Stimulated activated naive B cell treated with anti-CD40 and anti-IgM and Interleukin-4, amounts not matched to agents 10 μg/mL and 1 μg/mL and 100 μg/mL, for 72 hours (primary cell): ENCODE measurements at regions not wholly inside any gene's neighbourhood (a gene's known extent, or its start where the extent isn't known, plus 50 kb on each side); places are given as distances from the start of the nearest gene placed in this dataset.
"Not testable (repeated sequence)": the region's sequence is repeated elsewhere in the genome, so short reads cannot be mapped to it uniquely, and the experiment has no call there.

Source experiments
- ATAC-seq, 2 donors: fragments of 150-1000 bp; cut with Tn5 transposase; replicated peaks; 2 replicates each; pipeline ENCODE4 v1.10.0; 2021; ENCODE audit warnings: moderate library complexity in 1 of 2
- DNase-seq: peaks from one replicate; pipeline ENCODE4 v3.0.0; 2021
- H3K27ac Mint-ChIP-seq: one replicate; pipeline ENCODE4 v1.8.0; 2022; ENCODE audit warnings: mild to moderate bottlenecking, mixed read lengths
- H3K27me3 Mint-ChIP-seq, 2 donors: one replicate each; pipeline ENCODE4 v1.8.0; 2022; ENCODE audit warnings: mixed read lengths in 2 of 2
- H3K36me3 Mint-ChIP-seq, 2 donors: one replicate each; pipeline ENCODE4 v1.8.0; 2022; ENCODE audit warnings: mixed read lengths in 2 of 2, mild to moderate bottlenecking in 1 of 2
- H3K4me1 Mint-ChIP-seq, 2 donors: one replicate each; pipeline ENCODE4 v1.8.0; 2022; ENCODE audit warnings: mixed read lengths in 2 of 2, mild to moderate bottlenecking in 1 of 2
- H3K4me3 Mint-ChIP-seq, 2 donors: one replicate each; pipeline ENCODE4 v1.8.0; 2022; ENCODE audit warnings: mild to moderate bottlenecking in 2 of 2, mixed read lengths in 2 of 2, moderate library complexity in 1 of 2
- H3K9me3 Mint-ChIP-seq, 2 donors: one replicate each; pipeline ENCODE4 v1.8.0; 2022; ENCODE audit warnings: mixed read lengths in 2 of 2, mild to moderate bottlenecking in 1 of 2

- Mint-ChIP-seq H3K36me3 (no peaks in the 10 kb centered on the region), H3K4me3 (no peak overlapping the region), H3K4me1 (no peaks in the 10 kb centered on the region), H3K27ac (no peak overlapping the region), H3K9me3 (peaks cover 0 to 4% of the 10 kb centered on the region in 2 donors), H3K27me3 (peaks cover 0 to 6% of the 10 kb centered on the region in 2 donors)
- no peak for DNase-seq
- no peak for ATAC-seq
Observed at GRCh38 chr14:97058074-97058467, 260.9 kb downstream of the VRK1 start.

- Mint-ChIP-seq H3K27ac (no peak overlapping the region), H3K4me3 (no peak overlapping the region), H3K36me3 (no peaks in the 10 kb centered on the region), H3K27me3 (peaks cover 0 to 6% of the 10 kb centered on the region in 2 donors), H3K9me3 (peaks cover 0 to 4% of the 10 kb centered on the region in 2 donors), H3K4me1 (no peaks in the 10 kb centered on the region)
- DNase-seq (no peak), ATAC-seq (no peak)
Observed at GRCh38 chr14:97058589-97058988, 261.4 kb downstream of the VRK1 start.

GRCh38 chr14:97061198-97061597 lies 264.0 kb downstream of the VRK1 start:
- Mint-ChIP-seq H3K4me1 (peaks cover 1 to 5% of the 10 kb centered on the region in 2 donors), H3K36me3 (no peaks in the 10 kb centered on the region), H3K27ac (no peak overlapping the region), H3K4me3 (no peak overlapping the region), H3K9me3 (peaks cover 0 to 2% of the 10 kb centered on the region in 2 donors), H3K27me3 (peaks cover 8 to 10% of the 10 kb centered on the region in 2 donors)
- DNase-seq (no peak), ATAC-seq (no peak)

- H3K9me3 Mint-ChIP-seq = peaks cover 0 to 2% of the 10 kb centered on the region in 2 donors
- DNase-seq = no peak
- peak overlapping the region; percentile 39 for H3K27ac Mint-ChIP-seq
- H3K27me3 Mint-ChIP-seq = peaks cover 8 to 10% of the 10 kb centered on the region in 2 donors
- H3K4me3 Mint-ChIP-seq = no peak overlapping the region
- H3K4me1 Mint-ChIP-seq = peaks cover 5 to 7% of the 10 kb centered on the region in 2 donors
- no peaks in the 10 kb centered on the region for H3K36me3 Mint-ChIP-seq
- ATAC-seq = no peak
Observed at GRCh38 chr14:97061714-97062113, 264.5 kb downstream of the VRK1 start.

GRCh38 chr14:97065305-97066067 lies 268.3 kb downstream of the VRK1 start:
- H3K27me3 Mint-ChIP-seq = peaks cover 4 to 8% of the 10 kb centered on the region in 2 donors
- H3K4me3 Mint-ChIP-seq = no peak overlapping the region
- ATAC-seq (no peak), DNase-seq (no peak)
- no peaks in the 10 kb centered on the region for H3K36me3 Mint-ChIP-seq
- peaks cover 0 to 2% of the 10 kb centered on the region in 2 donors for H3K9me3 Mint-ChIP-seq
- peaks cover 5 to 7% of the 10 kb centered on the region in 2 donors for H3K4me1 Mint-ChIP-seq
- H3K27ac Mint-ChIP-seq = no peak overlapping the region

- ATAC-seq = no peak
- H3K27ac Mint-ChIP-seq = no peak overlapping the region
- no peak for DNase-seq
- H3K9me3 Mint-ChIP-seq = peaks cover 0 to 2% of the 10 kb centered on the region in 2 donors
- no peaks in the 10 kb centered on the region for H3K36me3 Mint-ChIP-seq
- no peak overlapping the region for H3K4me3 Mint-ChIP-seq
- peaks cover 4 to 8% of the 10 kb centered on the region in 2 donors for H3K27me3 Mint-ChIP-seq
- H3K4me1 Mint-ChIP-seq = peaks cover 5 to 7% of the 10 kb centered on the region in 2 donors
Observed at GRCh38 chr14:97066068-97066899, 269.1 kb downstream of the VRK1 start.

GRCh38 chr14:97068293-97068692 lies 271.1 kb downstream of the VRK1 start:
- ATAC-seq, H3K9me3 Mint-ChIP-seq, H3K27ac Mint-ChIP-seq, H3K4me3 Mint-ChIP-seq, H3K36me3 Mint-ChIP-seq, DNase-seq, H3K4me1 Mint-ChIP-seq, H3K27me3 Mint-ChIP-seq: not testable (repeated sequence)

- Mint-ChIP-seq H3K4me1 (peaks cover 6 to 13% of the 10 kb centered on the region in 2 donors), H3K9me3 (no peaks in the 10 kb centered on the region), H3K4me3 (no peak overlapping the region), H3K27me3 (peaks cover 0 to 4% of the 10 kb centered on the region in 2 donors), H3K36me3 (no peaks in the 10 kb centered on the region), H3K27ac (no peak overlapping the region)
- no peak for DNase-seq
- ATAC-seq = no peak
Observed at GRCh38 chr14:97070259-97070658, 273.1 kb downstream of the VRK1 start.

- Mint-ChIP-seq H3K27ac (no peak overlapping the region), H3K36me3 (no peaks in the 10 kb centered on the region), H3K4me1 (peaks cover 3 to 15% of the 10 kb centered on the region in 2 donors), H3K27me3 (no peaks in the 10 kb centered on the region), H3K4me3 (no peak overlapping the region), H3K9me3 (no peaks in the 10 kb centered on the region)
- no peak for DNase-seq
- ATAC-seq = no peak
Observed at GRCh38 chr14:97071177-97071576, 274.0 kb downstream of the VRK1 start.

- Mint-ChIP-seq H3K9me3 (no peaks in the 10 kb centered on the region), H3K36me3 (no peaks in the 10 kb centered on the region), H3K4me1 (peaks cover 9 to 23% of the 10 kb centered on the region in 2 donors), H3K4me3 (no peak overlapping the region), H3K27me3 (peaks cover 8 to 13% of the 10 kb centered on the region in 2 donors), H3K27ac (no peak overlapping the region)
- DNase-seq (no peak), ATAC-seq (no peak)
Observed at GRCh38 chr14:97073622-97074021, 276.4 kb downstream of the VRK1 start.

GRCh38 chr14:97074456-97074855 lies 277.3 kb downstream of the VRK1 start:
- H3K4me3 Mint-ChIP-seq = no peak overlapping the region

GRCh38 chr14:97074856-97075255 lies 277.7 kb downstream of the VRK1 start:
- DNase-seq = no peak
- Mint-ChIP-seq H3K9me3 (no peaks in the 10 kb centered on the region), H3K4me3 (no peak overlapping the region), H3K4me1 (peaks cover 9 to 23% of the 10 kb centered on the region in 2 donors), H3K36me3 (no peaks in the 10 kb centered on the region), H3K27me3 (peaks cover 8 to 13% of the 10 kb centered on the region in 2 donors), H3K27ac (no peak overlapping the region)
- ATAC-seq = no peak

More at GRCh38 chr14:97074456-97074855, 277.3 kb downstream of the VRK1 start:
- Mint-ChIP-seq H3K27me3 (peaks cover 8 to 13% of the 10 kb centered on the region in 2 donors), H3K36me3 (no peaks in the 10 kb centered on the region), H3K27ac (no peak overlapping the region), H3K4me1 (peaks cover 9 to 23% of the 10 kb centered on the region in 2 donors), H3K9me3 (no peaks in the 10 kb centered on the region)
- ATAC-seq (no peak), DNase-seq (no peak)

- peaks cover 0 to 3% of the 10 kb centered on the region in 2 donors for H3K9me3 Mint-ChIP-seq
- peaks cover 9 to 23% of the 10 kb centered on the region in 2 donors for H3K4me1 Mint-ChIP-seq
- DNase-seq (no peak), ATAC-seq (peak; percentile 78 to 79)
- H3K4me3 Mint-ChIP-seq = no peak overlapping the region
- peaks cover 0 to 3% of the 10 kb centered on the region in 2 donors for H3K36me3 Mint-ChIP-seq
- peaks cover 8 to 13% of the 10 kb centered on the region in 2 donors for H3K27me3 Mint-ChIP-seq
- peak overlapping the region; percentile 59 for H3K27ac Mint-ChIP-seq
Observed at GRCh38 chr14:97077253-97077653, 280.1 kb downstream of the VRK1 start.

GRCh38 chr14:97077687-97078086 lies 280.5 kb downstream of the VRK1 start:
- H3K27ac Mint-ChIP-seq = no peak overlapping the region
- ATAC-seq = no peak
- H3K4me3 Mint-ChIP-seq = no peak overlapping the region
- peaks cover 9 to 23% of the 10 kb centered on the region in 2 donors for H3K4me1 Mint-ChIP-seq
- peaks cover 1 to 3% of the 10 kb centered on the region in 2 donors for H3K9me3 Mint-ChIP-seq
- no peak for DNase-seq
- peaks cover 0 to 3% of the 10 kb centered on the region in 2 donors for H3K36me3 Mint-ChIP-seq
- peaks cover 8 to 13% of the 10 kb centered on the region in 2 donors for H3K27me3 Mint-ChIP-seq
